Kasumi-1 (cell line): ENCODE measurements at regions not wholly inside any gene's neighbourhood (a gene's known extent, or its start where the extent isn't known, plus 50 kb on each side); places are given as distances from the start of the nearest gene placed in this dataset.

Source experiments
- DNase-seq, 2 experiments: peaks; one replicate each; lab custom pipeline; 2025; lab: John Stamatoyannopoulos, UW

DNA sequence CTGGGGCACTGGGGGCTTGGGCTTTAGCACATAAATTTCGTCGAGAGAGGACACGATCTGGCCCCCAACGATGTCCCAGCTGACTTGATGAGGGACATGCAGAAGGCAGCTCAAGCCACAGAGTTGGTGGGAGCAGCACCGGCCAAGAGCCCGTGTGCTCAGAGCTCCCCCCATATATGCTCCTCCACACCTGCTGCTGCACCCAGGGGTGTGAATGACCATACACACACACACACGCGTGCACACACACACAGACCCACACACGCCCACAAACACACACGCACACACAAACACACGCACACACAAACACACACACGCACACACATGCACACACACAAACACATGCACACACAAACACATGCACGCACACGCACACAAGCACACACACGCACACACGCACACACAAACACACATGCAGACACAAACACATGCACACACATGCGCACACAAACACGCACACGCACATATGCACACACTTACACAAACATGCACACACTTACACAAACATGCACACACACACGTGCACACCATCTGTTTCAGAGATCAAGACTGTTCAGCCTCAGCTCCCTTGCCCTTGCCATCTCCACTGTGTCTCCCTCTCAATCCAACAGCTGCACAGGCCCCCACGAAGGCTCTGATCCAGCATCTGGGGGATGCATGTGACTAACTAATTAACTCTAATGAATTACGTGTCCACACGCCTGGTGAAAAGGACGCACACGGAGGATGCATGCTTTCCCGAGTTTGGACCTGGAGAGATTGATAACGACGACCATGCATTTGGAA, 85.6 kb upstream of the TNRC6C start:
- no peak for DNase-seq

DNA sequence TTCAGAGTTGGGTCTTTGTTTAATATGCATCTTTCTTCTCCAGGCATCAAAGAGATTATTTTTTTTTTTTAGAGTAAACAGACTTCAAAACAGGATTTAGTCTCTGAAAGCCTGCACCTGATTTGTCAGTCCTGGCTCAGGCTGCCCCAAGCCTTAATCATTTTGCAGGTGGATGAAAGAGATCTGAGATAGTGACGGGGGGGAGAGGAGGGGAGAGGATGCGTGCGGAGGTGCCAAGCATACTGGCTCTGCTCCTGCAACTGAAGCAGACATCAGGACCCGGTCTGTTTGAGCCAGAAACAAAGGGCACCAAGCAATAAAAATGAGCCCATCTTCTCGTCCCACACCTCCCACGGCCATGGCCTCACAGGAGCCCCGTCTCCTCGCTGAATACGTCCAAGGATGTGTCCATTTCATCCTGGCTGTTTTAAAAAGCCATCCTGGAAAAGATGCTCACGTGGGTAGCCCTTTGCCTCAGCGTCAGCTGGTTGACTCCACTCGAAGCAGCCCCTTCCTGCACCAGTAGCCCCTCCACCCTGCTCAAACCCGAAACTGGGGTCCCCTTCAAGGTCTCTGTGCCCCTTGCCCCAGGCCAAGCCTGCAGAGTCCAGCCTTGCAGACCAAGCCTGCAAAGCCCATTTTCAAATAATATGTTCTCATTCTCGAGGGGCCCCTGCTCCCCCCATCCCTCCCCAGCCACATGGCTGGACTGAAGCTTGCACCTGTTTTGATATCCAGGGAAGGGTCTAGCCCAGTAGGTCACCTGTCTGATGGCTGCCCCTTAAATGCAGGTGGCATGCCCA, 84.8 kb upstream of the TNRC6C start:
- no peak for DNase-seq

DNA sequence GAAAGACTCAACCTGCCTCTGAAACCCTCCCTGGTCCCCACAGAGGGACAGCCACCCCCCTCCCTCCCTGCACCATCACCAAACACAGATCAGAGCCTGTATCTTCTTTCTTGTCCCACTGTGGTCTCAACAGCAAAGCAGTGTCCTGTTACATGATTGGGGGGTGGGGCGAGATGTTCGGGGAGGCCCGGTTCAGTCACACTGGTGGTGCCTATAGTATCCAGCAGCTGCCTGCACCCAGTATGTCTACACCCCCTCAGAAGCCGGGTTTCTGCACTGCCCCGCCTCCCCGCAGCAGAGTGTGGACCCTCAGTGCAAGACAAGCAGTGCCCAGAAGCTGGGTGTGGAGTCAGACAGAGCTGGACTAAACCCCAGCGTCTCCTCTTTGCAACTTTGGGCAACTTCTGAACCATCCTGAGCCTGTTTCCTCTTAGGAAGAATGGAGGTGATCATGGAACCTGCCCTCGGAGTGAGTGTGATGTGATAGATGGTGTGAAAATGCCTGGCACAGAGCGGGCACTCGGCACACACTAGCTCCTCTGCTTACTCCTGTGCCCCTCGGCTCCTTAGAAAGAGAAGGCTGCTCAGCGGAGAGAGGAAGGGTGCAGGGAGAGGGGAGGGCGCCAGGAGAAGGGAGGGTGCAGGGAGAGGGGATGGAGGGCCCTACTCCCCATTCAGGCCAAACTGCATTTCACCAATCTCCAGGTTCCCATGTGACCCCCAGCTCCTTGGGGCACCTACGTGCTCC, 84.0 kb upstream of the TNRC6C start:
- no peak for DNase-seq

DNA sequence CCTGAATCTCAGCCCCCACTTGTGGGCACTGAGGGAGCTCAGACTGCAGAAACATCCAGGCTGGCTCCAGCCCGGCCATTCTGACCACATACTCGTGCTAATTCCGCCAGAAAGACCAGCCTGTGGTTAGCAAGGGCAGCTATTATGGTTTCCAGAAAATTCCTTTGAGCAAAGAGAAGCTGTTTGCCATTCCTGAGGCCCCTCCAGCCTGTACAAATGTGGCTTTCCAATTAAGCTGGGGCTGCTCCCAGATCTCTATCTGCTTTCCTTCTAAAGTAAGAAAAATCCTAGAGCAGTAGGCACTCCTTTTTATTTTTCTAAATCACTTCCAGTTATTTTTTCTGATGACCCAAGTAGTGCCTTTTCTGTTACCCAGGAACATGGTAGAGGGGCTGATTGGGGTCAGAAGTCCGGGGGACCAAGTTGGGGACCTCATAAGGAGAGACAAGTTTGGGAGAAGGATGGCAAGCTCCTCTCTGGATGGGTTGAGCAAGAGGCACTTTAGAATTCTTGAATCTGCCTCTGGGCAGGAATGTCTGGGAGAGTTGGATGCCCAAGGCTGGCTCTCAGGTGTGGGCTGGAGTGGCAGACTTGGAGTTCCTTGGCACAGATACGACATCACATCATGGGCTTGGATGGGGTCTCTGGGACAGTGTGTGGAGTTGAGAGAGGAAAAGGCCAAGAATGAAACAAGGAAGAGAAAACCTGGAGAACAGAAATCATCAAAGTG, 83.3 kb upstream of the TNRC6C start:
- no peak for DNase-seq

DNA sequence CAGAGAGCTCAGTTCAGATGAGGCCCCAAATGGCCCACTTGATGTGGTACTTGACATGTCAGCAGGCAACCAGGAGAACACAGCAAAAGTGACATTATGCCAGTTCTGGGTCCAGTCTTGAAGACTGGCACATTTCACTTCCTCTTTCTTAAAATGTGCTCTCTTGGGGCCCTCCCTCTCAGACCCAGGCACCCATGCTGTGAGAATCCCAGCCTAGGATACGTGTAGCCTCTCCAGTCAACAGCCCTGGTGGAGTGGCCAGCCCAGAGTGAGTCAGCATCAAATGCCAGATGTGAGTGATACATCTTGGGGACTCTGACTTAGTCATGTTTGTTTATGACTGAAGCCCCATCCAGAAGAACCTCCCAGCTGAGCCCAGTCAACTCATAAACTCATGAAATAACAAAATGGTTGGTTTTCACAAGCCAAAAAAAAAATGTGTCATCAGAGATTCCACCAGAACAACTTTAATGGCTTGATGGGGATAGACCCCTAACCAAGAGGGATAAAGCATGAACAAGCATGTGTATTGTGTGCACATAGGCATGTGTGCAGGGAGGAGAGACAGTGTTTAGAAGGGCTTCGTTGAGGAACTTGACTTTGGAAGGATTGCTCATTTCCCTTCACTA, 82.5 kb upstream of the TNRC6C start:
- DNase-seq = peak in 1 of 2 experiments; percentile 29

DNA sequence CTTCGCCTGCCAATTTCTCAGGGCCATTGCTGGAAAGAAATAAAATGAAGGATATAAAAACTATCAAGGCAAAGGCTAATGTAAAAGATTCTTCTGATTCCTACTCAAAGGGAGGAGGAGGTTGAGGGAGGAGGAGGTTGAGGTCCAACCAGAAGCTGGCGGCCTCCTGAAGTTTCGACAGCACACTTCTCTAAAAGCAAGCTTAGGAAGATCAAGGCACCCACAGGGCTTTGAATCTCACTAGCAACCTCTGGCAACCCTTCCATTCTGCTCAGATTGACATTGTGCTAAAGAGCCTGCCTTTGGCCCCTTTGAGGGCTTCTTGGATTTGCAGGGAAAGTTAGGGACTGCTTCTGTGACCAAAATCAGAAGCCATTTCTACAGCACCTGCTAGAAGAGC, 81.5 kb upstream of the TNRC6C start:
- DNase-seq = peak in 1 of 2 experiments; percentile 18

DNA sequence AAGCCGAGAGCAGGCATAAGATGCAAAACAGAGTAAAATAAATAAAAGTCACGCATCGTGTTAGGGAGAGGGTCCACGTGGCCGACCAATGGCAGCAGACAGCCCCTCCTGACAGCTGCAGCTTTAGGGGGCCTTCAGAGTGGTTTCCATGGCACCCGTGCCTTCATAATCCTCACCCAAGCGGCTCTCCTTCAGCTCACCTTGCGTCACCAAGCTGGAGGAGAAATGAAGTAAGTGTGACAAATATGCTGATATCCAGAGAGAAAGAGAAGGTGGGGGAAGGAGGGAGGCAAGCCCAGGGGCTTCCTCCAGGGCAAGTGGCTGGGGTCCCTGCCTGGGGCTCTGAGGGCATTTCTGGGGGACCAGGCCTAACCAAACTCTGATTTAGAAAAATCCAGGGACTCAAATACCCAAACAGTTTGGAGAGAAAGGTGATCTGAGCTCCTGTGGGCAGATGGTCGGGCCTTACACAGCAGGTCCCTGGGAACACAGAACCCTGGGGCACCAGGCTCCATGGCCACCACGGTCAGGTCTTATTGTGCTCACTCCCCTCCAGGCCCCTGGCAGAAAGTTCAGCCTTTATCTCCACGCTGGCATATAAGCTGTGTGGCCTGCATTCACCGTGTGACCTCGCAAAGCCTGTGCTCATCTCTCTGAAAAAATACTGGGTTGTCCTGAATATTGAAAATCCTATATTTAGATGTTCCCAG, 80.7 kb upstream of the TNRC6C start:
- no peak for DNase-seq

DNA sequence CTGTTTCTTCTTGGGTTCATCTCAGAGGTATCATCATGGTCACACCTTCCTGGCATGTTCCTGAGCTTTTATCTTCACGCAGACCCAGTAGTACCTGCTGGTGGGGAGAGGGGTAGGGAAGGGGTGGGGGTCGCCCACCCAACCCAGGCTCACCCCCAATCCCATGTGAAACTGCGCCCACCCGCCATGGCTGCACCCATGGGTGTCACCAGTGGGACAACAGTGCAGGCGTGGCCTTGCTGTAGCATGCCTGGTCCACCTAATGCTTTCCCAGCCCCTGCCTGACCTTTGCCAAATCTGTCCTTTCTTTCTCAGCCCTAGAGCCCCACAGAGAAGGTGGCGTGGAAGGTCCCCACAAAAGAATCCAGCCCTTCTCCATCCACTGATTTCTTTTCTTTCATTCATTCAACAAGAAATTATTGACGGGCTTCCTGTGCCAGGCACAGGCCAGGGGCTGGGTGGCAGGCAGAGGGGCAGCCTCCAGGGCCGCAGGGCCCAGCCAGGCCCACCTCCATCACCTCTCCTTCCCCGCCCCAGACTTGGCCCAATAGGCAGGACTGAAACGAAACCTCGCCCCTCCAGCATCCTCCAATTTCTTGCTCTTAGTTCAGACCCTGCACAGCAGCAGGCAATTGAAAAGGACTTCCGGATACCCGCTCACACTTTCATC, 79.1 kb upstream of the TNRC6C start:
- DNase-seq = no peak

DNA sequence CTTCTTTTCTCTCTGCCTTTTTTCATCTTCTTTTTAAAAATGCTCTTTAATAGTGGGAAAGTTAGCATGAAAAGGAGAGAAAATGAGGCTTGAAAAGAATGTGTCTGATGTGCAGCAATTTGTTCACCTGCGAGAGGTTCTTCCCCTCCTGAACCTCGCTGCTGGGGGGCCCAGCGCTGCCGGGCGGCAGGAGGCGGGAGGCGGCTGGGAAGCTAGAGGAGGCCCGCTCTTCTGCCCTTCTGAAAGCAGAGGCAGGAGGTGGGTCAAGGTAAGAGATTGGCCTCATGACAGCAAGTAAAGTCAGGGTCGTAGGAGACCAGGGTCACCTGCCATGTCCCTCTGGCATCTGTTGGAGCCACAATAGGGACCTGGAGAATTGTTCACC, 78.6 kb upstream of the TNRC6C start:
- no peak for DNase-seq

DNA sequence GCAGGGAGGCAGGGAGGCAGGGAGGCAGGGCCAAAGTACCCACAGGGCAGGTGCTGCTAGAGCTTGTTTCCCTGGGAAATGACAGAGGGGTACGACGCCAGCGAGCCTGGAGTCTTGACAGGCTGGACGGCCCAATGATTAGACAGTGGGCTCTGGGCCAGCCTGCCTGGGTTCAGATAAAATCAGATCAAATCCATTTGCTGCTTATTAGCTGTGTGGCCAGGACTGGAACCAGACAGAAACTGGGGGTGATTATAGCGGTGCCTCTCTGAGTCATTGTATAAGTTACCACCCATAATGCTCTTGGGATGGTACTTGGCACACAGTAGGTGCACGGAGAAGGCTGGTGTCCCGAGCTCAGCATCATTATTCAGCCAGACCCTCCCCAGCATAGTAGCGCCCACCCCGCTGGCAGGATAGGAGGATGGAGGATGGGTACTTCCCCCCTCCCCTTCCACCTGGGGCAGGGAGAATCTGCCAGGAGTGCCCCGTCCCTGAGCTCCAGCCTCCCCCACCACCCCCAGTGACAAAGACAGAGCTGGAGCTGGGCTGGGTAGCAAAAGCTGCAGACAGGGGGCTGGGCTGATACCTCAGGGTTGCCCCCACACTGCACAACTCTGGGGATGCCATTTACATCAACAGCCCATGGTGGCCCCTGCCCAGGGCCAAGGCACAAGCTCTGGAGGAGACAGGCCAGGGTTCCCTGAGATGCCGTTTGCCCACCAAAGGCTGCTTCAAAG, 77.6 kb upstream of the TNRC6C start:
- DNase-seq = no peak

DNA sequence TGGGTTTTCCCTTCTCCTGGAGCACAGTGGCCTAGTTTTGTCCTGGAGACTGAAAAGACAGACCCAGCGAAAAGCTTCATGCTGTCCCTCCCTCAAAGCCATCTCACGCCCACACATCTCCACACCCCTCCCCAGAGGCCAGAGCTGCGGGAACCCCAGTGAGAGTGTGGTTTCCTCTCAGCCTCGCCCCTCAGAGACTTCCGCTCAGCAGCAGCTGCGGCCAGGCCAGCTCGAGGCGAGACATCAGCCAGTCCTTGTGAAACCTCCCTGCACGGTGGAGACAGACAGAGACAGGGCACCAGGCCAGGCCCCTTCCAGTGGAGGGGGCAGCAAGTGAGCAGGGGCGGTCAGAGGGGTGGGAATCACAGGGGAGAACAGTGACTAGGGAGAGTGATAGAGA, 77.0 kb upstream of the TNRC6C start:
- peak; percentile 94 to 96 for DNase-seq

DNA sequence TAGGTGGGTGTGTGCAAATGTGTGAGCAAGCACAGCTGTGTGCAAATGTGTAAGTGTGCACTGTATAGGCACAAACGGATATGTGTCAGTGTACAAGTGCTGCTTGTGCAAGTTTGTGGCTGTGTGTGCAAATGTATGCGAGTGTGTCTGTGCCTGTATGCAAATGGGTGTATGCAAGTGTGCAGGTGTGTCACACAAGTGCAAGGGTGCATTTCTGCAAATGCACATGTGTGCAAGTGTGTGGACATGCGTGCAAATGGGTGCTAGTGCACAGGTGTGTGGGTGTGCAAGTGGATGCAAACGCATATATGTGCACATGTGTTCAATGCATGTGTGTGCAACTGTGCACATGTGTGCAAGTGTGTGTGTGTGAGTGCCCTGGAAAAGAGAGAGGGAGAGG, 76.5 kb upstream of the TNRC6C start:
- no peak for DNase-seq

DNA sequence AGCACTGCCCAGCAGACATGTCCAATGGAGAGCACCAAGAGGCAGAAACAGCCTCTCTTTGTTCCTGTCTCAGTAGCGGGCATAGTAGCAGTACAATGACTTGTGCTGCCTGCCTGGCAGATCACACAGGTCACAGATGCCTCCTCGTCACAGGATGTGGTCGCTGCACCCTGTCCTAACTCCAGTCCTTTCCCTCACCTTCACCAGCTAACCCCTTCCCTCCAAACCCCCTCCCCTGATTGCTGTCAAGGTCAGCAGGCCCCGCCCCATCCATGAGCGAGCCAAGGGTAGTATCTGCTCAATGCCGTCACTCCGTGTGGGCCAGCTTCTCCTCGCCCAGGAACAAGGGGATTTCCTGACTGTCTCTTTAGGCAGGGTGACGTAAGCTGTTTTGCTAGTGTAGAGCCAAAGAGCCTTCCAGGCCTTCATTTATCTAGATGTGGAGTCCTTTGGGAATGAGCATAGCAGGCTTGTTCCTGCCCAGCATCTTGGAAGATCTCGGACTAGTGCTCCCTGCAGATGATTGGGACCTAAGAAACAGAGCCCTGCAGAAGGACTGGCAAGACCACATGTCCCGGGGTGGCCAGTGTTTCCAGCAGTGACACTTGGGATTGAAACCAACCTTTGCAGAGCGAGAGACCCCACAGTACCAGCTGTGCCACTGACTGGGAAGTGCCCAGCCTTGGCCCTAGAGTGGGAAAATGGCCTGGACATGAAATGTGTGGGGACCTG, 75.9 kb upstream of the TNRC6C start:
- DNase-seq = peak; percentile 63 to 76

DNA sequence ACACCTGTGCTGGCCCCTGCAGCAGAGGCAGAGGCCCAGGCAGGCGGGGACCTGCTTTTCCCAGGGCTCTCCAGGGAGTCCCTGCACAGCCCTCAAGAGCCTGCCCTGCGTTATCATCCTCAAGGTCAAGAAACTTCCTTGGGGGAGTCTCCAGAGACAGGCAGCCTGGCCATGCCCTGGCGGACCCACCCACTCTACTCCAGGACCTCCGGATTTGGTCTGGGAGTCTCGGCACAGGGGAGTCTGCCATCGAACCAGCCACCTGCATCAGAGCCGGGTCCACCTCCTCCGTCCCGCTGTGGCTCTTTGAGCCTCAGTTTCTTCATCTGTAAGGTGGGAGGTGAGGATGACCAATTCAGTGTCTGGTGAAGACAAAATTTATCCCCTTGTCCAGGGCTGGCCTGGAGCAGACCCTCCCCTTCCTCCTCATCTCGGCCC, 75.3 kb upstream of the TNRC6C start:
- DNase-seq = no peak

DNA sequence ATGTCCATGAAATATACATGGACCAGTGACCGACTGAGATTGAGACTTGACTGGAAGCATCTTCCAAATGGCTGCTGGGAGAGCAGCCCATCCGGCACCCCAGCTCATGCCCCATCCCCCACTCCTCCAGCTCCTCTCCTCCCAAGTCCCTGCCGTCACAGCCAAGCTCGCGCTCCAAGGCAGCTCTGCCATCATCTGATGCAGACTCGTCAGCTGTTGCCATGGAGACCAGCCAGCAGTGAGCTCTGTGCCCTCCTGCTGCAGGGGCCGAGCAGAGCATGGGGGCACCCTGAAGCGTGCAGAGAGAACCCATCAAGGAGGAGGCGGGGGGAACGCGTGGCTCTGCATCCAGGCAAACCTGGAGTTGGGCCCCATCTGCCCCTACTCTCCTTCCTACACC, 74.5 kb upstream of the TNRC6C start:
- no peak for DNase-seq

DNA sequence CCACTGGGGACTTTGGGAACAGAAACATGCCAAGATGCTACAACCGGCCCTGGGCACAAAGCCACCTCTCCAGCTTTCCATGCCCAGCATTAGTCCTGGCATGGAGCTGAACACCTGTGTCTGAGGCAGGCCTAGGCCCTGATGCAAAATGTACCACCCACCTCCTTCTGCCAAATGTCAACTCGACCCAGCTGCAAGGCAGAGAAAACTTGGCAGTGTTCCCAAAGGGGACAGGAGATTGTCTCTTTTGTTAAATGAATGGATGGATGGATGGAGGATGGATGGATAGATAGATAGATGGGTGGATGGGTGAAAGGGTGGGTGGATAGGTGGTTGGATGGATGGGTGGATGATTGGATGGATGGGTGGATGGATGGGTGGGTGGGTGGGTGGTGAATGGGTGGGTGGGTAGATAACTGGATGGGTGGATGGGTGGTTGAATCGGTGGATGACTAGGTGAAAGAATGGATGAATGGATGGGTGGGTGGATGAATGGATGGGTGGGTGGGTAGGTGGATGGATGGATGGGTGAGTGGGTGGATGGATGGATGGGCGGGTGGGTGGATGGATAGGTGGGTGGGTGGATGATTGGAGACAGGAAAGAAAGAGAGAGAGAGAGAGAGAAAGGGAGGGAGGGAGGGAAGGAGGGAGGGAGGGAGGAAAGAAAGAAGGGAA, 73.4 kb upstream of the TNRC6C start:
- no peak for DNase-seq

DNA sequence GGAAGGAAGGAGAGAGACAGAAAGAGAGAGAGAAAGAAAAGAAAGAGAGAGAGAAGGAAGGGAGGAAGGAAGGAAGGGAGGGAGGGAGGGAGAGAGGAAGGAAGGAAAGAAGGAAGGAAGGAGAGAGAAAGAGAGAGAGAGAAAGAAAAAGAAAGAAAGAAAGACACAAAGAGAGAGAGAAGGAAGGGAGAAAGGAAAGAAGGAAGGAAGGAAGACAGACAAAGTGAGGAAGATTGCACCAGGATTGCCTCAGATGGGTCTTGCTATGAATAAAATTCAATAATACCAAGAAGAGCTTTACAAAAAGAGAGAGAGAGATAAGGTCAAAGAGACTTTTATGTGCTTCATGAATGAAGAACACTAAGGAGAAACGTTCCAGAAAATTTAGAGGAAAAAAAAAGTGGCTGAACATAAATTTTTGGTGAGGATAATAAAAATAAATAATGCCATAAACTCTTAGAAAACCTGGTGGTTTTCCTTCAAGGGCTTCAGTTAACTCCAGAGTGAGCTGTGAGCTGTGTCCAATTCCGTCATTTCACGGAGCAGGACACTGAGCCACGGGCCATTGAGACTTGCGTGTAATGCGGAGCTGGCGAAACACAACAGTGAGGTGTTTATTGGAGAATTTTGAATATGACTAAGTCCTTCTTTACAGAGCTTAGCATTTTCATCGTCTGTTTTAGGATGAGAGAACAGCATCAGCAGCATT, 72.7 kb upstream of the TNRC6C start:
- no peak for DNase-seq

DNA sequence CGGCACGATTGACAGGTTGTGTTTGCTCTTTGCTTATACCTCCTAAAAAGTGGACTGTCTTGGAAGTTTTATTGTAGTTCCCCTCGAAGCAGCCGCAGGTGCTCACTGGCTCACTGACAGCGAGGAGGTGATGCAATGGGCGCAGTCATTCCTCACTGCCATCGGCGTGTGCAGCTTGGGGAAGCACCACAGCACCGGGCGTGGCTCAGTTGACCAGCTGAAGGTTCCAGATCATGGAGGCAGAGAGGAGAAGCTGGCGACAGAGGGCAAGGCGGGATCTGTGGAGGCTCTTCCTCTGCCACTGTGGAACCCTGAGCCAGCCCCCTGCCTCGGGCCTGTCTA, 72.1 kb upstream of the TNRC6C start:
- DNase-seq = no peak
